ENCODE measurements at regions not wholly inside any gene's neighbourhood (a gene's known extent, or its start where the extent isn't known, plus 50 kb on each side); places are given as distances from the start of the nearest gene placed in this dataset.

- TF ChIP-seq PAX5 (IDR thresholded peaks at IDR 0.05; ENCODE audit: insufficient read depth, low read length, severe bottlenecking), result no peak
- TF ChIP-seq POLR2AphosphoS5 (IDR thresholded peaks at IDR 0.05; ENCODE audit: low read depth, low read length), result no peak
- TF ChIP-seq POLR2A (IDR thresholded peaks at IDR 0.05; ENCODE audit: low read depth, low read length), result no peak
- TF ChIP-seq TAF1 (IDR thresholded peaks at IDR 0.05; ENCODE audit: low read depth, low read length), result no peak
Measured at GRCh38 chr15:70241561-70242320, 144.0 kb upstream of the TLE3 start.

All from GM12891 (cell line).